ENCODE measurements at regions not wholly inside any gene's neighbourhood (a gene's known extent, or its start where the extent isn't known, plus 50 kb on each side); places are given as distances from the start of the nearest gene placed in this dataset.

DNA sequence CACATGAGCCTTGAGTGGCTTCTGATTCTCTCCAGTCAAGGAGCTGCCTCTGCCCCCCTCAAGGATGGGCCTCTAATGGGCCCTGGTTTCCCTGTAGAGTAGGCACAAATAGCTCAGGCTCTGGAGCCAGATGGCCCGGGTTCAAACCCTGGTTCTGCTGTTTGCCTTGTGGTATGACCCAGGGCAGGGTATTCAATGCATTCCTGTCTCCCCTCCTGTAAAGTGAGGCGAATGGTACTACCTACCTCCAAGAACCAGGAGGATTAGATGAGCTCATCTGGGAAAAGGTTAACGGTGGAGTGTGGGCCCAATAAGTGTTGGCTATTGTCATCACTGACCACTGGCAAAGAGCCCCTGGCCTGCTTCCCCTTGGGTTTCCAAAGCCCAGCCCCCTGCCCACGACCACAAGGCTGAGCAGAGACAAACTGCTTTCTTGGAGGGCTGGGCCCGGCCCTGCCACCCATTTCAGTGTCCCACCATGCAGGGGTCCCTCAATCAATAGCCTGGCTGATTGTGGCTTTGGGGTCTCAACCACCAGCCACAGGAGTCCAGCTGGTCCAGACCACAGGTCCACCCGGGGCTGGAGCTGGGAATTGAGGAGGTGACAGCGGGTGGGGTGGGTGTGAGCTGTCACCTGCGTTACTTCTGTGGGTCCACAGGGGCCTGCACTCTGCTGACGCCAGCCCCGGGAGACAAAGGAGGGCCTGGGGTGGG is 115.6 kb upstream of the RUNX3 start:
- Histone ChIP-seq H3K4me2 (ENCODE audit: extremely low read depth, insufficient read depth, low read length) (no peak overlapping the region), H3K79me2 (ENCODE audit: control insufficient read depth, insufficient read depth, low read length) (no peaks in the 10 kb centered on the region), H3K36me3 (ENCODE audit: control insufficient read depth, insufficient read depth, low read length) (no peaks in the 10 kb centered on the region), H3K27ac (ENCODE audit: insufficient read depth, low read length) (no peak overlapping the region), H3K4me1 (ENCODE audit: control insufficient read depth, extremely low read depth, insufficient read depth, low read length) (no peaks in the 10 kb centered on the region), H3K4me3 (replicated peaks in 1 of 4; ENCODE audit: control extremely low read depth in 1 of 4, insufficient read depth in 1 of 4, low read depth in 3 of 4, low read length in 4 of 4) (no peak overlapping the region), H2AFZ (ENCODE audit: low read length) (no peak overlapping the region), H3K27me3 (ENCODE audit: control insufficient read depth, insufficient read depth, low read length) (no peaks in the 10 kb centered on the region), H3K9ac (ENCODE audit: insufficient read depth, low read length) (no peak overlapping the region), H4K20me1 (ENCODE audit: control insufficient read depth, extremely low read depth, insufficient read depth, low read length) (no peaks in the 10 kb centered on the region), H3K9me3 (ENCODE audit: control insufficient read depth, insufficient read depth, low read depth, low read length) (no peaks in the 10 kb centered on the region)
- DNase-seq (ENCODE audit: low read depth in 2 of 2) = no peak
- TF ChIP-seq EZH2 (IDR thresholded peaks at IDR 0.05; ENCODE audit: low read length, missing control alignments) = no peak
- TF ChIP-seq, protein P1, sequence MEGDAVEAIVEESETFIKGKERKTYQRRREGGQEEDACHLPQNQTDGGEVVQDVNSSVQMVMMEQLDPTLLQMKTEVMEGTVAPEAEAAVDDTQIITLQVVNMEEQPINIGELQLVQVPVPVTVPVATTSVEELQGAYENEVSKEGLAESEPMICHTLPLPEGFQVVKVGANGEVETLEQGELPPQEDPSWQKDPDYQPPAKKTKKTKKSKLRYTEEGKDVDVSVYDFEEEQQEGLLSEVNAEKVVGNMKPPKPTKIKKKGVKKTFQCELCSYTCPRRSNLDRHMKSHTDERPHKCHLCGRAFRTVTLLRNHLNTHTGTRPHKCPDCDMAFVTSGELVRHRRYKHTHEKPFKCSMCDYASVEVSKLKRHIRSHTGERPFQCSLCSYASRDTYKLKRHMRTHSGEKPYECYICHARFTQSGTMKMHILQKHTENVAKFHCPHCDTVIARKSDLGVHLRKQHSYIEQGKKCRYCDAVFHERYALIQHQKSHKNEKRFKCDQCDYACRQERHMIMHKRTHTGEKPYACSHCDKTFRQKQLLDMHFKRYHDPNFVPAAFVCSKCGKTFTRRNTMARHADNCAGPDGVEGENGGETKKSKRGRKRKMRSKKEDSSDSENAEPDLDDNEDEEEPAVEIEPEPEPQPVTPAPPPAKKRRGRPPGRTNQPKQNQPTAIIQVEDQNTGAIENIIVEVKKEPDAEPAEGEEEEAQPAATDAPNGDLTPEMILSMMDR (conservative IDR thresholded peaks at IDR 0.05 in 1 of 2, IDR thresholded peaks at IDR 0.05 in 1 of 2; ENCODE audit: low read depth in 1 of 2, low read length in 2 of 2) = no peak

DNA sequence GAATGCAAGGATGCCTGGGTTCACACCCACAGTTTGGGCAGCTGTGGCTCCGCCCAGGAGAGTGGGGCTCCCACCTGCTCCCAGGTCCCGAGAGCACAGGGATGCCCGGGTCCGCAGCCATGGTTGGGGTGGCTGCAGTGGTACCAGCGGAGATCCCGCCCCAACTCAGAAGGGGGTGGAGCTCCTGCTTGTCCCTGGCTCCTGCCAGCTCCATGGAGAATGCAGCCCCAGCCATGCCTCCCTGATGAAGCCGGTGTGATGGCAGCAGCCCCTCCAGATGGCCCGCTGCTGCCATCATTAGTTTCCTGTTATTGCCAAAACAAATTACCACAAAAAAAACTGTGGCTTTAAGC is 113.1 kb upstream of the RUNX3 start:
- no peak for DNase-seq (ENCODE audit: low read depth in 2 of 2)
- Histone ChIP-seq H4K20me1 (ENCODE audit: control insufficient read depth, extremely low read depth, insufficient read depth, low read length) (no peaks in the 10 kb centered on the region), H3K36me3 (ENCODE audit: control insufficient read depth, insufficient read depth, low read length) (no peaks in the 10 kb centered on the region), H3K79me2 (ENCODE audit: control insufficient read depth, insufficient read depth, low read length) (no peaks in the 10 kb centered on the region), H3K4me1 (ENCODE audit: control insufficient read depth, extremely low read depth, insufficient read depth, low read length) (no peaks in the 10 kb centered on the region), H3K4me2 (ENCODE audit: extremely low read depth, insufficient read depth, low read length) (no peak overlapping the region), H3K27me3 (ENCODE audit: control insufficient read depth, insufficient read depth, low read length) (no peaks in the 10 kb centered on the region), H3K27ac (ENCODE audit: insufficient read depth, low read length) (no peak overlapping the region), H3K4me3 (replicated peaks in 1 of 4; ENCODE audit: control extremely low read depth in 1 of 4, insufficient read depth in 1 of 4, low read depth in 3 of 4, low read length in 4 of 4) (no peak overlapping the region), H3K9me3 (ENCODE audit: control insufficient read depth, insufficient read depth, low read depth, low read length) (no peaks in the 10 kb centered on the region), H2AFZ (ENCODE audit: low read length) (no peak overlapping the region), H3K9ac (ENCODE audit: insufficient read depth, low read length) (no peak overlapping the region)
- TF ChIP-seq, protein P1 (conservative IDR thresholded peaks at IDR 0.05 in 1 of 2, IDR thresholded peaks at IDR 0.05 in 1 of 2; ENCODE audit: low read depth in 1 of 2, low read length in 2 of 2) = no peak
- no peak for TF ChIP-seq EZH2 (IDR thresholded peaks at IDR 0.05; ENCODE audit: low read length, missing control alignments)

DNA sequence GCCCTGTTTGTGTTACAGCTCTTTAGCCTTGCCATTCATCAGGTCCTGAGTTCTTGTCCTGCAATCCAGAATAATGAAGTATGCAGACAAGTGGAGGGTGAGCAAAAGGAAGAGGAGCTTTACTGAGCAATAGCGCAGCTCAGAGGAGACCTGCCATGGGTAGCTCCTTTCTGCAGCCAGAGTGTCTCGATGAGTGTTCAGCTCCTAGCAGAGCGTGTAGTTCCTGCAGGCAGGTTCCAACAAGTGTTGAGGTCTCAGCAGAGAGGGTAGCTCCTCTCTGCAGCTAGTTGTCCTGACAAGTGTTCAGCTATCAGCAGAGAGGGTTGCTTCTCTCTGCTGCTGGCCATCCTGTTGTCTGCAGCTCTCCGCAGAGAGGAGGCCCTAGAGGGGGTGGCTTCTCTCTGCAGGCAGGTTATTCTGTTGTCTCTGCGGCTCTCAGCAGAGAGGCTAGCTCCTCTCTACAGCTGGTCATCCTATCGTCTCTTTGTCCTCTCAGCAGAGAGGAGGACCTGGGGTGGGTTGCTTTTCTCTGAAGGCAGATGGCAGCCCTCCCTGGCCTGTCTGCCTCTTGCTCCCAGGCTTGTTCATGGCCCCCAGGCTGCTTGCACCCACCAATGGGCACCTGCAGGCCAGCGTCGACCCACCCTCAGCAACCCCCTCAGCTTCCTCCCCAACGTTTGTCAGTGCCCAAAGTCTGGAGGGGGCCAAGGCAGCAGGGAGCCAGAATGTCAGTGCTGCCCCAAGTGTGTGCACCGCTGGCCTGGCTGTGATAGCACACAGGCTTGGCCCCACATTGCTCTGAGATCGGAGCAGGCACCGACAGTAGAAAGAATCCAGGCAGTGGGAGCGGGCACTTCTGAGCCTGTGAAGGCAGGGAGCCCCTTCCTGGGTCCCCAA is 112.5 kb upstream of the RUNX3 start:
- Histone ChIP-seq H4K20me1 (ENCODE audit: control insufficient read depth, extremely low read depth, insufficient read depth, low read length) (no peaks in the 10 kb centered on the region), H2AFZ (ENCODE audit: low read length) (no peak overlapping the region), H3K4me3 (replicated peaks in 1 of 4; ENCODE audit: control extremely low read depth in 1 of 4, insufficient read depth in 1 of 4, low read depth in 3 of 4, low read length in 4 of 4) (no peak overlapping the region), H3K27me3 (ENCODE audit: control insufficient read depth, insufficient read depth, low read length) (no peaks in the 10 kb centered on the region), H3K4me1 (ENCODE audit: control insufficient read depth, extremely low read depth, insufficient read depth, low read length) (no peaks in the 10 kb centered on the region), H3K36me3 (ENCODE audit: control insufficient read depth, insufficient read depth, low read length) (no peaks in the 10 kb centered on the region), H3K9me3 (ENCODE audit: control insufficient read depth, insufficient read depth, low read depth, low read length) (no peaks in the 10 kb centered on the region), H3K4me2 (ENCODE audit: extremely low read depth, insufficient read depth, low read length) (no peak overlapping the region), H3K79me2 (ENCODE audit: control insufficient read depth, insufficient read depth, low read length) (no peaks in the 10 kb centered on the region), H3K27ac (ENCODE audit: insufficient read depth, low read length) (no peak overlapping the region), H3K9ac (ENCODE audit: insufficient read depth, low read length) (no peak overlapping the region)
- DNase-seq (ENCODE audit: low read depth in 2 of 2) = no peak
- TF ChIP-seq, protein P1 (conservative IDR thresholded peaks at IDR 0.05 in 1 of 2, IDR thresholded peaks at IDR 0.05 in 1 of 2; ENCODE audit: low read depth in 1 of 2, low read length in 2 of 2) = no peak
- no peak for TF ChIP-seq EZH2 (IDR thresholded peaks at IDR 0.05; ENCODE audit: low read length, missing control alignments)
